Cerebellar cortex (tissue), 1 donor: ENCODE measurements at regions not wholly inside any gene's neighbourhood (a gene's known extent, or its start where the extent isn't known, plus 50 kb on each side); places are given as distances from the start of the nearest gene placed in this dataset.
A peak's percentile ranks its signal among the peaks of the same experiment; 100 is the strongest.

ENCODE experiments used
- DNase-seq: peaks from one replicate; pipeline ENCODE4 v3.0.0-alpha.2; 2015; ENCODE audit warnings: low spot score

DNA sequence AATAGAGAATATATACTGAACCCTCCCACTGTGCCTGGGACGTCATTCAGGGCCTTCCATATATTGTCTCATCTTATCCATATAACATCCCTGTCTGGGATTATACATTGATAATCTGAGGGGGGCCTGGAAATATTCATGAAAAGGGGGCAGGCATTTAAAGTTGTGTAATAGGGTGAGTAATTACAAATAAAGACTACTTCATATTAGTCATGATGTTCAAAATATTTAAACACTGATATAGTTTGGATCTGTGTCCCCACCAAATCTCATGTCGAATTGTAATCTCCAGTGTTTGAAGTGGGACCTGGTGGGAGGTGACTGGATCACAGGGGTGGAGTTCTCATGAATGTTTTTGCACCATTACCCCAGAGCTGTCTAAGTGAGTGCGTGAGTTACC is 97.8 kb downstream of the AQP9 start:
- DNase-seq = no peak

DNA sequence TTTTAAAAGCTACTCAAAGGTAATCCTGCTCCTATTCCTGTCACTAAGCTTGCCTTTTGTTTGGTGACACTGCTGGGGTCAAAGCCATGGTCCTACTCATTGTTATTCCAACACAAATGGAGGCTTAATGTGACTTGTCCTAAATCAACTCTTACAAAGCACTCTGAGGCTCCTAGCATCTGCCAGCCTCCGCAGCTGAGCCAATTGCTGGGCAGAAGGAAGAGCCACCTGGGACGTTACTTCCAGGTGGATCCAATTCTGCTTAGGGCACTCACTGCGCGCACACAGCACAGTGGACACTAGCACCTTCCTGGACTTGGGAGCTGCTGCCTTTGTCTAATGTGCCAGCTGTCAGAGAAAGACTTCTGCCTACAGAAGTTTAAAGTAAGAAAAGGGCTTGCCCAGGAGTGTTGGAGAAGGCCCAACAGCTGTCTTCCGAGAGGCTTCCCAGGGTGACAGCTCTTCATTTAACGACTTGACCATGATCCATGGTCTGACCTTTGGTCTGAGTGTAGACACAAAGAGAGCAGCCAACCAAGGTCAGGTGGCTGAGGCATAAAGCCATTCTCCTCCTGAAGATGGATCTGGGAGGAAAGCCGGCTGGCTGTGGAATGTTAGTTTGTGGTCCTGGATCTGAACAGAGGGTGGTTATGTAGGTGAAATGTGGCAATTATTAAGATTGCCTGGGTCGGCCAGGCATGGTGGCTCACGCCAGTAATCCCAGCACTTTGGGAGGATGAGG is 102.2 kb downstream of the AQP9 start:
- peak; percentile 74 for DNase-seq

- DNase-seq = peak; percentile 12
Observed at GRCh38 chr15:58241872-58242271, 103.7 kb downstream of the AQP9 start.

DNA sequence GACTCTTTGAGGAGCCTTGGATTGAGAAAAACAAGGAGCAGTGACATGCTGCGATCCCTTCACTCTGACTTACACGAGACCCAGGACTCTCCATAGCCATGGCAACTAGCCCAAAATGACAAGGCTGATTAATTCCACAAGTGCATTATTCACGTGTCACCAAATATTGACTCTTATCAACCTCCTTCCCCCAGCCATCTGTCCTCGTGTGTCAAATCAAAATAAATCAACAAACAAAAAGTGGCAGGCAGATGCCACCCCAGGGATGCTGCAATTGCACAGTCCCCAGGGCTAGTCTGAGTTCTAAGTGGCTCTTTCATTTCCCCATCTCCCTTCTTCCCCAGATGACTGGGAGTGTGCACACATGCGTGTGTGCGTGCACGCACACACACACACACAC is 104.9 kb downstream of the AQP9 start:
- DNase-seq = peak; percentile 77

DNA sequence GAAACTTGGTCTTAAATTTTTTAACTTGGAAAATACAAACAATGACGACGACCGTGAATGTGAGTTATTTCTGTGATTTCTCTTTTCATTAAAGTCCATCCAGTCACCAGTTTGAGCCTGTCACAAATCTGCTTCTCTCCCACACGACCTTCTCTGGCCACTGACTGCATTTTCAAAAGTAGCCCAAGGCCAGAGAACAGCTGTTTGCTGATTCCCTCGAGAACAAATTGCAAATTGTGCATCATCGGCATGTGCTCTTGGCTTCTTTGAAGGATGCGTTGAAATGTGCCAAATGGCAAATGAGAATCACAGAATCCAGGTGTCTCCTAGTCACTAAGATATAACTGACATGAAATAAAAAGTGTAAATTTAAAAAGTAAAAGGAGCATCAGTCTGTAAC is 106.4 kb downstream of the AQP9 start:
- DNase-seq = no peak

GRCh38 chr15:58246041-58246440 is 107.9 kb downstream of the AQP9 start:
- no peak for DNase-seq

GRCh38 chr15:58247855-58248842 is 110.0 kb downstream of the AQP9 start:
- no peak for DNase-seq

DNA sequence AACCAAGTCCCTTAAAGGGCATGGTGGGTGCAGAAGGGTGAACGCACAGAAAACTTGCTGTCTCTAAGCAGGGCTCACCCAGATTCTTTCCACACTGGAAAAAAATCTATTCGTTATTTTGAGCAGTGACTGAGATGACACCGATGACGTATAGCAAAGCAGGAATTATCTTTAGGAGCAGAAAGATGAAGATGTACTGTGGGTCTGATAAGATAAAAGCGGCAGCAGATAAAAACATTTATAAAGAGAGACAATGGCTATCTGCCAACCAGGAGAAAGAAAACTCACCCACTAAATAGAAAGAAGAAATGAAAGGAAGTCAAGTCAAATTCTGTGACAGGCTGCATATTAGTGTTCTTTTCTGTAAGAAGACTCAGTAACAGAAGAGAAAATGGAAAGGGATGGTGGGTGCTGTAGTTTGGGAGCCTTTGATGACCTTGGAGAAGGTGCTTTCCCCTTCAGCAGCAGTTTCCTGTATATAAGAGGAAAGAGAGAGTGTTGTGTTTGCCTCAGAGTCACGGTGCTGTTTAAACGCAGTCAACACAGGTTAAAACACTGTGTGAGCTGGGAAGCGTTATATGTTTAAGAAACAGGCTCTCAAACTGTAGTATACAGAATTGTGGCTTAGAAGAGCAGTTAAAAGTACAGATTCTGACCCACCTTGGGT is 111.6 kb downstream of the AQP9 start:
- no peak for DNase-seq

DNA sequence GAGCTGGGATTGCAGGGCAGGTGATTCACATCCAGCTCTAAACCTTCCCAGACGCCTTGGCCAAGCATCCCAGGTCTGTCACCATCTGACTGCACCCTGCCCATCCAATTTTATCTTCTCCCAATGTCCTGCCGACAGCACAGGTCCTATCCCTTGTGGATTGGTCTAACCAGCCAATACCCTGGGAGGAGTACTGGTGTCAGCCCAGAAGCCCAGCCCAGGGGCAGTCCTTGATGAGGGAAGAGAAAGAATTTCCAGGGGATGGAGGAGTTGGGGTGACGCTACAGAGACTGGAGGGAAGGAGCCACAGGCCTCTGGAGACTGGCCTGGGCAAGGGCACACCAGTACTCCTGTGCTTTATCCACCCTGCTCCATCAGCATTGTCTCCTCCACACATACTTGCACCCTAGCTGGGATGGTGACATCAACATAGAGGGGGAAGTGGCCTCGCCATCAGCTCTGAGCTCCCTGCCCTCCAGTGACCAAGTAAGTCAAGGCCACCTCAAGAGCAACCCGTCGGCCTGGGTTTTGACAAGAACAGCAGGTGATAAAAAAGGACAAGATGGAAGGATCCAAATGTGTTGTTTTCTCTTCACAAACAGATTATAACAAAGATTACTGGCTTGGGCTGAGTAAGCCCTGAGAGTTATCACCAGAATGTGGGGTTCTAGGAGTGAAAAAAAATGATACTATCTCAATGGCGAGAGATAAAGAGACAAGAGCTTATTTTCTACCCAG is 114.6 kb downstream of the AQP9 start:
- DNase-seq = no peak

GRCh38 chr15:58257776-58258325 is 119.7 kb downstream of the AQP9 start:
- no peak for DNase-seq

GRCh38 chr15:58258501-58259292 is 120.5 kb downstream of the AQP9 start:
- DNase-seq = no peak

GRCh38 chr15:58260205-58260724 is 122.1 kb downstream of the AQP9 start:
- no peak for DNase-seq

DNA sequence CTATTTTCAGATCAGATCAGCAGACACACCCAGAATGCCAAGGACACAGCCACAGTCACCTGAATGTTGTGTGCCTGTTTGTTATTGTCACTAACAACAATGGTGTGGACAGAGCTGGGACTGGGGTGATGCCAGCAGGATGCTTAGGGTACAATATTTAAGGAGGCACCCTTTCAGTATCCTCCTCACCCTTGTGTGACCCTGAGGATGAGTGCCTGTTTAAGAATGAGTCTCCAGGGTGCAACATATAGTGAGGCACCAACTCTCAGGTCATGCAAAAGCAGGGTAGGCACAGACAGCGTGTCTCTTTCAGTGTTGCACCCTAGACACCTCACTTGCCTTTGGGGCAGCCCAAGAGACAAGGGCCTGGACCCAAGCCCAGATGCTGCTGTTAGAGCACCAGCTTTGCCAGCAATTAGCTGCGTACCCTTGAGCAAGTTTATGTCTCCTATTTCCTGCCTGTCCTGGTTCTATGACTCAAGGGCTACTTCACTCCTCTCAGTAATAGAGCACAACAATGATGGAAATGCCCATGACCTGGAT is 122.6 kb downstream of the AQP9 start:
- no peak for DNase-seq

- DNase-seq = no peak
Observed at GRCh38 chr15:58261368-58261767, 123.2 kb downstream of the AQP9 start.

DNA sequence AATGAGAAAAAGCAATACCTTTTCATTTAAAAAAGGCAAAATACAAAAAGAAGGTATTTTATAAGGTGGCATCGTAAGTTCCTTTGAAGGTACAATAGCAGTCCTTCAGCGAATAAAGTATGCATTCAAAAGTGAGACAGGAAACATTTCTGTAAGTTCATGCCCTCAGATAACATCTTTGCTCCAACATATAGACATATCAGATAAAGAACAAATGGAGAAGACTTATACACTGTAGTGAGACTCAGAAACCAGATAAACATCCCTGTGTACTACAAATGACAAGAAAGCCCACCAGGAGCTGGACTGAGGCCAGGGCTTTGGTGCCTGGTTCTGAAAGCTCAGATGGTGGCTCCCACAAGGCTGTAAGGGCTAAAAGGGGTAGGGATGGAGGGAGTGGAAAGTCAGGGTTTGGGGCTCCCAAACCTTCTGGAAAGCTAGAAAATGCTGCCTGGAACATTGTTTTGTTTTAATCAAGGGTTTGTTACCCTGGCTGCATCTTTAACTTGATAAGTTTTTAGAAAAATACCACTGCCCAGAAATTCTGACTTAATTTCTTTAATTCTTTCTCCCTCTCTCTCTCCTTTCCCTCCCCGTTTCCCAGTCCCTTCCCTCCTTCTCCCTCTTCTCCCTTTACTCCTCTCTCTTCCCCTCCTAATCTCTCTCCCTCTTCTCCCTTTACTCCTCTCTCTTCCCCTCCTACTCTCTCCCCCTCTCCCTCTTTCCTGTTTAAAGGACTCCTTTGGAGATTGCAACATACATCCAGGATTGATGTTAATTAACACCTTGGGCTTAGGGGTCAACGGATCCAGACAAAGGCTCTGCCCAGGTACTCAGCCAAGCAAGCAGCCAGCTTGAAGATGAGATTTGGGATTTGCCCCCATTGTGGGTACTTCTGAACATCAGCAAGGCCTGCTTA is 126.1 kb downstream of the AQP9 start:
- no peak for DNase-seq

DNA sequence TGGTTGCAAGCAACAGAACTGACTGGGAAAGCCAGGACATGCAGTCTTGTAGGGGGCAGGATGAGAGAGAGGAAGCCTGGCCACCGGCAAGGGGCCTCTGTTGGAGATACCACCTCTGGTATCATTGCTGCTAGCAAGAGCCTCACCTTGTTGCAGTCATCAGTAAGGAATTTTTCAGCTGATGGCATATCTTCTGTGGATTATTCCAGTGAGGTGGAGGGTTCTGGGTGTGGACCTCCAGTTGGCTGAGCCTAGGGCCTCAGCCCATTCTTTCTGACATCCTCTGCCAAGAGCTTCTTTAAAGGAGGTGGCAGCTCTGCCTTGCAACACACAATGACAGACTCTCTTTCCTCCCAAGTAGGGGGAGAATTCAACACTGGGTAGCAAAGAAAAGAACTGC is 128.9 kb downstream of the AQP9 start:
- no peak for DNase-seq

- no peak for DNase-seq
Observed at GRCh38 chr15:58268746-58269267, 130.6 kb downstream of the AQP9 start.

DNA sequence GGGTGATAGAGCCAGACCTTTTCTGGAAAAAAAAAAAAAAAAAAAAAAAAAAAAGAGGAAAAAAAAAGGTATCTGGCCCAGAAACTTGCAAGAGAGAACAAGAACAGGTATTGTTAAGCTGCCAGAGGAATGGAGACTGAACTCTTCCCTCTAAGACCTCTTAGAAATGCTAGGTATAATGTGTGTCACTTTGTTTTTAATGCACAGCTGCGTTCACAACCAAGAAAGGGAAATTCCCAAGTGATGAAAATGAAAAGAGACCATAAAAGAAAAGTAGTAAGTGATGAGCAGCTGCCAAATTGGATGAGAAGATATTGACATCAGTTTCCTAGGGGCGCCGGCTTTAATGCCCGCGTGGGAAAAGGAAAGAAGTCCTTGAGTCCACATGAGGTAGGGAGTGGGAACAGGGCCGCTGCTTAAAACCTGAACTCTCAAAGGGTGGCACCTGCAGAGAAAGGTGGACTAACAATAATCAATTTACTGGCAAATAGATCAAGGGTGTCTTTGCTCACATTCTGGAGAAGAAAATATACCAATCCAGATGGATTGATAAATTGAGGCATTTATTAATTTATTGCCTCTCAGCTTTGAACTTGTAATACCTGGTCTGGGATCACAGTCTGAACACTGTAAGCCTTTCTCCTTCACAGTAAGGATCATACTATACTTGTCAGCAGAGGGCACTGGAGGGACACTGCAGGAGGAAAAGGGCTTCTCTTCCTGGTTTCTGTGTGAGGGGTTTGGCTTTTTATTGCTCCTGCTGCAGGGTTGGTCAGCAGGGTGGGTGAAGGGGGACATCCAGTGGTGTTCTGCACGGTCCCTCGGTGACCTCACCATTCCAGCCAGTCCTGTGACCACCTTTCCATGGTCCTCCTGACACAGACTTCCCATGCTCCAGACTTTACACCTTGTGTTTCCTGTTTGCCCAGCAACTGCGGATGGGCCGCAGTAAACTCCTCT is 131.6 kb downstream of the AQP9 start:
- DNase-seq = peak; percentile 84
